Amniotic epithelial cell (primary cell): ENCODE measurements at regions not wholly inside any gene's neighbourhood (a gene's known extent, or its start where the extent isn't known, plus 50 kb on each side); places are given as distances from the start of the nearest gene placed in this dataset.
A peak's percentile ranks its signal among the peaks of the same experiment; 100 is the strongest.

Source experiments
- DNase-seq: peaks from one replicate; pipeline ENCODE4 v3.0.0-alpha.2; 2010; ENCODE audit warnings: low read depth

- DNase-seq: no peak
Measured at GRCh38 chr5:88144219-88145001, 124.2 kb downstream of the TMEM161B start.

- DNase-seq: no peak
Measured at GRCh38 chr5:88143693-88144218, 124.9 kb downstream of the TMEM161B start.

GRCh38 chr5:88142886-88143692 is 125.6 kb downstream of the TMEM161B start:
- no peak for DNase-seq

GRCh38 chr5:88142636-88142885 is 126.1 kb downstream of the TMEM161B start:
- DNase-seq: no peak

- DNase-seq: peak; percentile 93
Measured at GRCh38 chr5:88140856-88141752, 127.5 kb downstream of the TMEM161B start.

- DNase-seq: no peak
Measured at GRCh38 chr5:88140396-88140855, 128.2 kb downstream of the TMEM161B start.

GRCh38 chr5:88130211-88130815 is 138.3 kb downstream of the TMEM161B start:
- no peak for DNase-seq

GRCh38 chr5:88128813-88129212 is 139.8 kb downstream of the TMEM161B start:
- DNase-seq: no peak

GRCh38 chr5:88119535-88120125 is 149.0 kb downstream of the TMEM161B start:
- no peak for DNase-seq

- DNase-seq: no peak
Measured at GRCh38 chr5:88118179-88118578, 150.5 kb downstream of the TMEM161B start.

GRCh38 chr5:88117546-88117945 is 151.1 kb downstream of the TMEM161B start:
- DNase-seq: no peak

- DNase-seq: no peak
Measured at GRCh38 chr5:88116396-88116795, 152.2 kb downstream of the TMEM161B start.

- no peak for DNase-seq
Measured at GRCh38 chr5:88115211-88115610, 153.4 kb downstream of the TMEM161B start.

- DNase-seq: no peak
Measured at GRCh38 chr5:88113429-88113828, 155.2 kb downstream of the TMEM161B start.

- no peak for DNase-seq
Measured at GRCh38 chr5:88109818-88110217, 158.8 kb downstream of the TMEM161B start.

- no peak for DNase-seq
Measured at GRCh38 chr5:88108490-88109279, 160.0 kb downstream of the TMEM161B start.

- DNase-seq: no peak
Measured at GRCh38 chr5:88094906-88095496, 173.6 kb downstream of the TMEM161B start.

- DNase-seq: no peak
Measured at GRCh38 chr5:88094403-88094802, 174.2 kb downstream of the TMEM161B start.

- no peak for DNase-seq
Measured at GRCh38 chr5:88093765-88094164, 174.9 kb downstream of the TMEM161B start.

GRCh38 chr5:88092958-88093605 is 175.6 kb downstream of the TMEM161B start:
- no peak for DNase-seq
